ENCODE measurements at regions not wholly inside any gene's neighbourhood (a gene's known extent, or its start where the extent isn't known, plus 50 kb on each side); places are given as distances from the start of the nearest gene placed in this dataset.
A peak's percentile ranks its signal among the peaks of the same experiment; 100 is the strongest.
"Not testable (repeated sequence)": the region's sequence is repeated elsewhere in the genome, so short reads cannot be mapped to it uniquely, and the experiment has no call there.

DNA sequence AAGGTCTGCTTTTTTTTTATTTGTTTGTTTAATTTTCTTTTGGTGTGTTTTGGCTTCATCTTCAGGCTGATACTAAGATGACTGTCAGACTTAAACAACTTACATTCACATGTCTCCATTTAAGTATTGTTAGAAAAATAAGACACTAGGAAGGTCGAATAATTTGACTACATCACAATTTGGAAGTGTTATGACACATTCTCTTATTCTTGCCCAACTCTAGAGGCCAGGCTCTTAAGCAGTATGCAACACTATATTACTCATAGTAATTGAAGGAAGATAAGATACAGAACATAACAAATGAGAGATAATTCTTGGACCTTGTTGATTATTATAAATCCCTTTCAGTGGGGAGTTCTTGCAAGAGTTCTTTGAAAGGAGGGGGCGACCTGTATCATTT is 295.3 kb upstream of the COL3A1 start:
- no peak for DNase-seq (ENCODE audit: low spot score)
- H3K27ac ChIP-seq, result no peak overlapping the region
- TF ChIP-seq, protein P1, sequence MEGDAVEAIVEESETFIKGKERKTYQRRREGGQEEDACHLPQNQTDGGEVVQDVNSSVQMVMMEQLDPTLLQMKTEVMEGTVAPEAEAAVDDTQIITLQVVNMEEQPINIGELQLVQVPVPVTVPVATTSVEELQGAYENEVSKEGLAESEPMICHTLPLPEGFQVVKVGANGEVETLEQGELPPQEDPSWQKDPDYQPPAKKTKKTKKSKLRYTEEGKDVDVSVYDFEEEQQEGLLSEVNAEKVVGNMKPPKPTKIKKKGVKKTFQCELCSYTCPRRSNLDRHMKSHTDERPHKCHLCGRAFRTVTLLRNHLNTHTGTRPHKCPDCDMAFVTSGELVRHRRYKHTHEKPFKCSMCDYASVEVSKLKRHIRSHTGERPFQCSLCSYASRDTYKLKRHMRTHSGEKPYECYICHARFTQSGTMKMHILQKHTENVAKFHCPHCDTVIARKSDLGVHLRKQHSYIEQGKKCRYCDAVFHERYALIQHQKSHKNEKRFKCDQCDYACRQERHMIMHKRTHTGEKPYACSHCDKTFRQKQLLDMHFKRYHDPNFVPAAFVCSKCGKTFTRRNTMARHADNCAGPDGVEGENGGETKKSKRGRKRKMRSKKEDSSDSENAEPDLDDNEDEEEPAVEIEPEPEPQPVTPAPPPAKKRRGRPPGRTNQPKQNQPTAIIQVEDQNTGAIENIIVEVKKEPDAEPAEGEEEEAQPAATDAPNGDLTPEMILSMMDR (conservative IDR thresholded peaks at IDR 0.05; ENCODE audit: low read depth), result no peak
- CTCF ChIA-PET, result interaction anchor here (0.6 kb wide), 1 partner anchor 26 kb away, joined by 4 read pairs; no protein-coding TSS in a partner anchor
- POLR2A ChIA-PET (ENCODE audit: low non-redundant PET), result no interaction called here

DNA sequence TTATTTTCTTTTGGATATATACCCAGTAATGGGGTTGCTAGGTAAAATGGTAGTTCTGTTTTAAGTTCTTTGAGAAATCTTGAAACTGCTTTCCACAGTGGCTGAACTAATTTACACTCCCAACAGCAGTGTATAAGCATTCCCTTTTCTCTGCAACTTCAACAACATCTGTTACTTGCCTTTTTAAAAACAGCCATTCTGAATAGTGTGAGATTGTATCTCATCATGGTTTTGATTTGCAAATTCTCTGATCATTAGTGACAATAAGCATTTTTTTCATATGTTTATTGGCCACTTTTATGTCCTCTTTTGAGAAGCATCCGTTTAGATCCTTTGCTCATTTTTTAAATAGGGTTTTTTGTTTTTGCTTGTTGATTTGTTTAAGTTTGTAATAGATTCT is 291.3 kb upstream of the COL3A1 start:
- TF ChIP-seq, protein P1 (conservative IDR thresholded peaks at IDR 0.05; ENCODE audit: low read depth), result no peak
- H3K27ac ChIP-seq, result no peak overlapping the region
- POLR2A ChIA-PET (ENCODE audit: low non-redundant PET), result no interaction called here
- no peak for DNase-seq (ENCODE audit: low spot score)
- CTCF ChIA-PET, result no interaction called here

DNA sequence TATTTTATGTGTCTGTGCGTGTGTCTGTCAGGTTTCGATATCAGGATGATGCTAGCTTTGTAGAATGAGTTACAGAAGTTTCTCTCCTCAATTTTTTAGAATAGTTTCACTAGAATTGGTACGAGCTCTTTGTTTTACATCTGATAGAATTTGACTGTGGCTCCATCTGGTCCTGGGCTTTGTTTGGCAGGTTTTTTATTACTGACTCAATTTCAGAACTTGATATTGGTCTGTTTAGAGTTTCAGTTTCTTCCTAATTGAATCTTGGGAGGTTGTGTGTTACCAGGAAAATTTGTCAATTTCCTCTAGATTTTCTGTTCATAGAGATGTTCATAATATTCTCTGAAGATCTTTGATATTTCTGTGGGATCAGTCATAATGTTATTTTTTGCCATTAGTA is 289.4 kb upstream of the COL3A1 start:
- DNase-seq (ENCODE audit: low spot score), result no peak
- ChIA-PET POLR2A (ENCODE audit: low non-redundant PET) (no interaction called here), CTCF (interaction anchor here (0.6 kb wide), 1 partner anchor 47 kb away, joined by 3 read pairs; no protein-coding TSS in a partner anchor)
- TF ChIP-seq, protein P1 (conservative IDR thresholded peaks at IDR 0.05; ENCODE audit: low read depth), result no peak
- no peak overlapping the region for H3K27ac ChIP-seq

DNA sequence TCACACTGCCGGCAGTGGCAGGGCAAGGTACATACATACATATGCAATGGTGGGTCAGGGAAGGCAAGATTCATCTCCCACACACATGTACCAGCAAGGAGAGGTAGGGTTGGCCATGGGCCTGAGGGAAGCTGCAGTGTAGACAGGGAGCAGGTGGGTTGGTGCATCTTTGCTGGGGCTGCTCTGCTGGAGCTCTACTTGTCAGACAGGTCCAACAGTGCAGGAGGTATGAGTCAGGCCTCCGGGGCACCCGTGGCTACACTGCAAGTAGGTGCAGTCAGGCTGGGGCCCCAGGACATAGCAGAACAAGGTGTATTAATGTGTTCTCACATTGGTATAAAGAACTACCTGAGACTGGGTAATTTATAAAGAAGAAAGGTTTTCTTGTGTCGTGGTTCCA is 281.1 kb upstream of the COL3A1 start:
- TF ChIP-seq, protein P1 (conservative IDR thresholded peaks at IDR 0.05; ENCODE audit: low read depth), result no peak
- H3K27ac ChIP-seq, result no peak overlapping the region
- POLR2A ChIA-PET (ENCODE audit: low non-redundant PET), result no interaction called here
- CTCF ChIA-PET, result no interaction called here
- DNase-seq (ENCODE audit: low spot score), result peak; percentile 11

GRCh38 chr2:188693771-188694170 is 280.4 kb upstream of the COL3A1 start:
- DNase-seq (ENCODE audit: low spot score), result no peak
- no peak overlapping the region for H3K27ac ChIP-seq
- ChIA-PET POLR2A (ENCODE audit: low non-redundant PET) (no interaction called here), CTCF (no interaction called here)
- TF ChIP-seq, protein P1 (conservative IDR thresholded peaks at IDR 0.05; ENCODE audit: low read depth), result no peak

DNA sequence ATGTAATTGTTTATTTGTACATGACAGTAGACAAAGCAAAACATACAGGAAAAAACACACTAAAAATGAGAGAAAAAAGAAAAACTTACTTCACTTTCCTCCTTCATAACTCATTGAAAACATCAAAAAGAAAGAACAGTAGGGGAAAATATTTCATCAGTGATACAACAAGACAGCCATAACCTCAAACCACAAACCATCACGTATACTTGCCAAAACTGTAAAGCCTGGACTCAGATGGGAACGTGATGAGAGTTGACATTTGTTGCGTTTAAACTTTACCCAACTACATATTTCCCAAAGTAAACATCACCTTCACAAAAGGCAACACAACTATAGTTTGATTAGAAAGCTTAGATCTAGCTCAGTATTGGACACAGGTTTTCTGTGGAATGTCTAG is 278.2 kb upstream of the COL3A1 start:
- no peak for DNase-seq (ENCODE audit: low spot score)
- ChIA-PET CTCF (no interaction called here), POLR2A (ENCODE audit: low non-redundant PET) (no interaction called here)
- TF ChIP-seq, protein P1 (conservative IDR thresholded peaks at IDR 0.05; ENCODE audit: low read depth), result no peak
- H3K27ac ChIP-seq, result no peak overlapping the region

- H3K27ac ChIP-seq; DNase-seq (ENCODE audit: low spot score); CTCF ChIA-PET; POLR2A ChIA-PET (ENCODE audit: low non-redundant PET): not testable (repeated sequence)
Observed at GRCh38 chr2:188698151-188698550, 276.0 kb upstream of the COL3A1 start.

Data from RWPE1 (cell line).